HG03354 (cell line): ENCODE measurements at regions not wholly inside any gene's neighbourhood (a gene's known extent, or its start where the extent isn't known, plus 50 kb on each side); places are given as distances from the start of the nearest gene placed in this dataset.
"Not testable (repeated sequence)": the region's sequence is repeated elsewhere in the genome, so short reads cannot be mapped to it uniquely, and the experiment has no call there.

Experiments used
- ATAC-seq: cut with Tn5 transposase; IDR thresholded peaks from one replicate; pipeline ENCODE4 v1.9.1; 2021; ENCODE audit warnings: mild to moderate bottlenecking; ENCODE audit not compliant: unreplicated experiment, poor library complexity, severe bottlenecking

- ATAC-seq = peak; percentile 27
Measured at GRCh38 chr14:105686462-105687170, 160.2 kb downstream of the TMEM121 start.

- ATAC-seq = not testable (repeated sequence)
Measured at GRCh38 chr14:105687171-105688022, 161.0 kb downstream of the TMEM121 start.

GRCh38 chr14:105688023-105688351, 161.6 kb downstream of the TMEM121 start:
- ATAC-seq = peak; percentile 51

- ATAC-seq = not testable (repeated sequence)
Measured at GRCh38 chr14:105688664-105689221, 162.4 kb downstream of the TMEM121 start.

- ATAC-seq = no peak
Measured at GRCh38 chr14:105689722-105690121, 163.3 kb downstream of the TMEM121 start.

GRCh38 chr14:105690671-105691070, 164.3 kb downstream of the TMEM121 start:
- ATAC-seq = no peak

- ATAC-seq = not testable (repeated sequence)
Measured at GRCh38 chr14:105691321-105692109, 165.1 kb downstream of the TMEM121 start.

- ATAC-seq = not testable (repeated sequence)
Measured at GRCh38 chr14:105692110-105692685, 165.8 kb downstream of the TMEM121 start.

- ATAC-seq = no peak
Measured at GRCh38 chr14:105694961-105695360, 168.6 kb downstream of the TMEM121 start.

- peak; percentile 65 for ATAC-seq
Measured at GRCh38 chr14:105696388-105696787, 170.0 kb downstream of the TMEM121 start.

GRCh38 chr14:105697414-105697813, 171.0 kb downstream of the TMEM121 start:
- ATAC-seq = not testable (repeated sequence)

GRCh38 chr14:105697955-105698354, 171.6 kb downstream of the TMEM121 start:
- ATAC-seq = not testable (repeated sequence)

GRCh38 chr14:105698940-105699556, 172.7 kb downstream of the TMEM121 start:
- ATAC-seq = peak; percentile 26

- ATAC-seq = not testable (repeated sequence)
Measured at GRCh38 chr14:105699706-105700105, 173.3 kb downstream of the TMEM121 start.

GRCh38 chr14:105700146-105700545, 173.8 kb downstream of the TMEM121 start:
- not testable (repeated sequence) for ATAC-seq

GRCh38 chr14:105700622-105701288, 174.4 kb downstream of the TMEM121 start:
- peak; percentile 34 for ATAC-seq

- ATAC-seq = no peak
Measured at GRCh38 chr14:105701456-105702274, 175.3 kb downstream of the TMEM121 start.
